ACC112 (cell line): ENCODE measurements at regions not wholly inside any gene's neighbourhood (a gene's known extent, or its start where the extent isn't known, plus 50 kb on each side); places are given as distances from the start of the nearest gene placed in this dataset.

Source experiments
- H2AFZ ChIP-seq: fragments of 200-600 bp; sonication (generic); one replicate; pipeline ENCODE4 v1.6.0; 2017; ENCODE audit warnings: antibody characterized with exemption, low read length; ENCODE audit not compliant: unreplicated experiment
- H3K27ac ChIP-seq: fragments of 200-600 bp; sonication (generic); 2 replicates; pipeline ENCODE4 v1.5.1; 2014; ENCODE audit warnings: low read depth, mild to moderate bottlenecking, antibody characterized with exemption, low read length, moderate library complexity
- H3K27me3 ChIP-seq: fragments of 200-600 bp; sonication (generic); 2 replicates; pipeline ENCODE4 v1.6.1; 2014; ENCODE audit warnings: mild to moderate bottlenecking, antibody characterized with exemption, low read length, moderate library complexity, mixed read lengths; ENCODE audit not compliant: insufficient read depth
- H3K36me3 ChIP-seq: fragments of 200-600 bp; sonication (generic); 2 replicates; pipeline ENCODE4 v1.6.1; 2016; ENCODE audit warnings: mild to moderate bottlenecking, antibody characterized with exemption, low read length, moderate library complexity, mixed read lengths; ENCODE audit not compliant: insufficient read depth
- H3K4me1 ChIP-seq: fragments of 200-600 bp; sonication (generic); one replicate; pipeline ENCODE4 v1.6.1; 2016; ENCODE audit warnings: low read length, mixed read lengths; ENCODE audit not compliant: insufficient read depth, unreplicated experiment, control insufficient read depth
- H3K4me3 ChIP-seq: fragments of 200-600 bp; sonication (generic); 2 replicates; pipeline ENCODE4 v1.5.1; 2014; ENCODE audit warnings: mild to moderate bottlenecking, low read depth, low read length
- H3K79me2 ChIP-seq: fragments of 200-600 bp; sonication (generic); one replicate; pipeline ENCODE4 v1.6.0; 2016; ENCODE audit warnings: low read length; ENCODE audit not compliant: control insufficient read depth, unreplicated experiment, insufficient read depth

GRCh38 chr22:48602805-48603518 lies 1224.7 kb downstream of the BRD1 start:
- no peaks in the 10 kb centered on the region for H3K27me3 ChIP-seq
- H2AFZ ChIP-seq = no peak overlapping the region
- H3K36me3 ChIP-seq = no peaks in the 10 kb centered on the region
- H3K27ac ChIP-seq = no peak overlapping the region
- H3K4me1 ChIP-seq = no peaks in the 10 kb centered on the region
- H3K4me3 ChIP-seq = no peak overlapping the region
- H3K79me2 ChIP-seq = no peaks in the 10 kb centered on the region

- no peaks in the 10 kb centered on the region for H3K27me3 ChIP-seq
- no peaks in the 10 kb centered on the region for H3K79me2 ChIP-seq
- no peak overlapping the region for H3K27ac ChIP-seq
- no peaks in the 10 kb centered on the region for H3K36me3 ChIP-seq
- H3K4me1 ChIP-seq = no peaks in the 10 kb centered on the region
- no peak overlapping the region for H3K4me3 ChIP-seq
- no peak overlapping the region for H2AFZ ChIP-seq
Observed at GRCh38 chr22:48600681-48601080, 1227.0 kb downstream of the BRD1 start.

- no peaks in the 10 kb centered on the region for H3K79me2 ChIP-seq
- no peaks in the 10 kb centered on the region for H3K36me3 ChIP-seq
- no peak overlapping the region for H3K4me3 ChIP-seq
- H3K27ac ChIP-seq = no peak overlapping the region
- no peak overlapping the region for H2AFZ ChIP-seq
- H3K4me1 ChIP-seq = no peaks in the 10 kb centered on the region
- no peaks in the 10 kb centered on the region for H3K27me3 ChIP-seq
Observed at GRCh38 chr22:48600171-48600570, 1227.5 kb downstream of the BRD1 start.

- H3K36me3 ChIP-seq = no peaks in the 10 kb centered on the region
- no peaks in the 10 kb centered on the region for H3K27me3 ChIP-seq
- H3K79me2 ChIP-seq = no peaks in the 10 kb centered on the region
Observed at GRCh38 chr22:48599346-48599745, 1228.3 kb downstream of the BRD1 start.

GRCh38 chr22:48596111-48596850 lies 1231.4 kb downstream of the BRD1 start:
- H2AFZ ChIP-seq = no peak overlapping the region
- no peaks in the 10 kb centered on the region for H3K4me1 ChIP-seq
- no peaks in the 10 kb centered on the region for H3K36me3 ChIP-seq
- H3K4me3 ChIP-seq = no peak overlapping the region
- H3K27me3 ChIP-seq = no peaks in the 10 kb centered on the region
- H3K27ac ChIP-seq = no peak overlapping the region
- no peaks in the 10 kb centered on the region for H3K79me2 ChIP-seq

More at GRCh38 chr22:48599346-48599745, 1228.3 kb downstream of the BRD1 start:
- H3K4me1 ChIP-seq = no peaks in the 10 kb centered on the region
- H2AFZ ChIP-seq = no peak overlapping the region
- H3K4me3 ChIP-seq = no peak overlapping the region
- H3K27ac ChIP-seq = no peak overlapping the region

- Histone ChIP-seq H3K4me1 (no peaks in the 10 kb centered on the region), H3K36me3 (no peaks in the 10 kb centered on the region), H3K27ac (no peak overlapping the region), H3K79me2 (no peaks in the 10 kb centered on the region), H3K27me3 (no peaks in the 10 kb centered on the region), H3K4me3 (no peak overlapping the region), H2AFZ (no peak overlapping the region)
Observed at GRCh38 chr22:48595511-48595905, 1232.2 kb downstream of the BRD1 start.

GRCh38 chr22:48594757-48595510 lies 1232.7 kb downstream of the BRD1 start:
- Histone ChIP-seq H3K4me1 (no peaks in the 10 kb centered on the region), H3K27me3 (no peaks in the 10 kb centered on the region), H3K4me3 (no peak overlapping the region), H3K79me2 (no peaks in the 10 kb centered on the region), H2AFZ (no peak overlapping the region), H3K36me3 (no peaks in the 10 kb centered on the region), H3K27ac (no peak overlapping the region)

- H3K36me3 ChIP-seq = no peaks in the 10 kb centered on the region
- no peak overlapping the region for H3K4me3 ChIP-seq
- H3K4me1 ChIP-seq = no peaks in the 10 kb centered on the region
- no peaks in the 10 kb centered on the region for H3K79me2 ChIP-seq
- H3K27me3 ChIP-seq = no peaks in the 10 kb centered on the region
- H2AFZ ChIP-seq = no peak overlapping the region
- no peak overlapping the region for H3K27ac ChIP-seq
Observed at GRCh38 chr22:48594016-48594756, 1233.5 kb downstream of the BRD1 start.

GRCh38 chr22:48593551-48593950 lies 1234.1 kb downstream of the BRD1 start:
- H3K79me2 ChIP-seq = no peaks in the 10 kb centered on the region
- H3K4me1 ChIP-seq = no peaks in the 10 kb centered on the region
- no peak overlapping the region for H2AFZ ChIP-seq
- no peaks in the 10 kb centered on the region for H3K36me3 ChIP-seq
- no peak overlapping the region for H3K4me3 ChIP-seq
- no peaks in the 10 kb centered on the region for H3K27me3 ChIP-seq
- H3K27ac ChIP-seq = no peak overlapping the region

- Histone ChIP-seq H3K36me3 (no peaks in the 10 kb centered on the region), H3K27me3 (no peaks in the 10 kb centered on the region), H3K27ac (no peak overlapping the region), H3K4me3 (no peak overlapping the region), H3K4me1 (no peaks in the 10 kb centered on the region), H3K79me2 (no peaks in the 10 kb centered on the region), H2AFZ (no peak overlapping the region)
Observed at GRCh38 chr22:48592931-48593330, 1234.7 kb downstream of the BRD1 start.
